Omental fat pad (tissue), 3 donors: ENCODE measurements at regions not wholly inside any gene's neighbourhood (a gene's known extent, or its start where the extent isn't known, plus 50 kb on each side); places are given as distances from the start of the nearest gene placed in this dataset.

Experiments used
- ATAC-seq: fragments of 150-250 bp; one replicate; pipeline ENCODE4 v1.9.1; 2016; ENCODE audit warnings: mild to moderate bottlenecking, moderate library complexity; ENCODE audit not compliant: low FRiP score
- DNase-seq: peaks from one replicate; pipeline ENCODE4 v3.0.0-alpha.2; 2019; ENCODE audit warnings: low spot score
- TF ChIP-seq, protein P1 (sequence below), 3 donors: fragments of 450-650 bp; IDR thresholded peaks; one replicate each; pipeline ENCODE4 v1.5.1; 2016 to 2017; ENCODE audit warnings: antibody characterized with exemption in 3 of 3, mild to moderate bottlenecking in 3 of 3, moderate library complexity in 2 of 3

DNA sequence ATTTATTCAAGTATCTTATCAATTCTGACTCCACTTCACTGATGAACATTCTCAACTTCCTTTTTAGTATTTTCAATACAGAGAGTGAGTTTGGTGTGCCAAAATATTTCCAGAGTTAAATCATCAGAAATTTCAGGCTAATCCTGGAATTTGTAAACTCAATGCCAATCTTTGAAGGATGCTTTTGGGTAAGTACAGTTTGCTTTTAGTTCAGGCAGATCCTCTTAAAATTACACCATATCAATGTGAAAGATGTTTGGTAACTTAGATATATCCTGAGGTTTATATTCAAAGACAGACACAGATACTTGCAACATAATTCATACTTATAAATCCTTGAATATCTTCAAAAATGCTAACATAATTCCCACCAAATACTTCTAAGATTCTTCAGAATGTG lies 76.0 kb upstream of the FAM47B start:
- TF ChIP-seq, protein P1, sequence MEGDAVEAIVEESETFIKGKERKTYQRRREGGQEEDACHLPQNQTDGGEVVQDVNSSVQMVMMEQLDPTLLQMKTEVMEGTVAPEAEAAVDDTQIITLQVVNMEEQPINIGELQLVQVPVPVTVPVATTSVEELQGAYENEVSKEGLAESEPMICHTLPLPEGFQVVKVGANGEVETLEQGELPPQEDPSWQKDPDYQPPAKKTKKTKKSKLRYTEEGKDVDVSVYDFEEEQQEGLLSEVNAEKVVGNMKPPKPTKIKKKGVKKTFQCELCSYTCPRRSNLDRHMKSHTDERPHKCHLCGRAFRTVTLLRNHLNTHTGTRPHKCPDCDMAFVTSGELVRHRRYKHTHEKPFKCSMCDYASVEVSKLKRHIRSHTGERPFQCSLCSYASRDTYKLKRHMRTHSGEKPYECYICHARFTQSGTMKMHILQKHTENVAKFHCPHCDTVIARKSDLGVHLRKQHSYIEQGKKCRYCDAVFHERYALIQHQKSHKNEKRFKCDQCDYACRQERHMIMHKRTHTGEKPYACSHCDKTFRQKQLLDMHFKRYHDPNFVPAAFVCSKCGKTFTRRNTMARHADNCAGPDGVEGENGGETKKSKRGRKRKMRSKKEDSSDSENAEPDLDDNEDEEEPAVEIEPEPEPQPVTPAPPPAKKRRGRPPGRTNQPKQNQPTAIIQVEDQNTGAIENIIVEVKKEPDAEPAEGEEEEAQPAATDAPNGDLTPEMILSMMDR (IDR thresholded peaks at IDR 0.05) = no peak
- peak; percentile 51 for ATAC-seq

DNA sequence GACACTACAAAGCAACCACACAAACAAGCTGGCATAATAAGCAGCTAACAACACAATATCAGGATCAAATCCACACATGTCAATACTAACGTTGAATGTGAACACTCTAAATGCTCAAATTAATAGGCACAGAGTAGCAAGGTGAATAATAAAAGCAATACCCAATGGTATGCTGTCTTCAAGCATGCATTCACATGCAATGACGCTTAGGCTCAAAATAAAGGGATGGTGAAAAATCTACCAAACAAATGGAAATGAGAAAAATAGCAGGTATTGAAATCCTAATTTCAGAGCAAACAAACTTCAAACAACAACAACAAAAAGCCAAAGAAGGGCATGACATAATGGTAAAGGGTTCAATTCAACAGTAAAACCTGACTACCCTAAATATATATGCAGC lies 74.0 kb upstream of the FAM47B start:
- DNase-seq (no peak), ATAC-seq (no peak)
- TF ChIP-seq, protein P1 (IDR thresholded peaks at IDR 0.05) = no peak

More for the DNA sequence above, 76.0 kb upstream of the FAM47B start:
- DNase-seq = no peak

DNA sequence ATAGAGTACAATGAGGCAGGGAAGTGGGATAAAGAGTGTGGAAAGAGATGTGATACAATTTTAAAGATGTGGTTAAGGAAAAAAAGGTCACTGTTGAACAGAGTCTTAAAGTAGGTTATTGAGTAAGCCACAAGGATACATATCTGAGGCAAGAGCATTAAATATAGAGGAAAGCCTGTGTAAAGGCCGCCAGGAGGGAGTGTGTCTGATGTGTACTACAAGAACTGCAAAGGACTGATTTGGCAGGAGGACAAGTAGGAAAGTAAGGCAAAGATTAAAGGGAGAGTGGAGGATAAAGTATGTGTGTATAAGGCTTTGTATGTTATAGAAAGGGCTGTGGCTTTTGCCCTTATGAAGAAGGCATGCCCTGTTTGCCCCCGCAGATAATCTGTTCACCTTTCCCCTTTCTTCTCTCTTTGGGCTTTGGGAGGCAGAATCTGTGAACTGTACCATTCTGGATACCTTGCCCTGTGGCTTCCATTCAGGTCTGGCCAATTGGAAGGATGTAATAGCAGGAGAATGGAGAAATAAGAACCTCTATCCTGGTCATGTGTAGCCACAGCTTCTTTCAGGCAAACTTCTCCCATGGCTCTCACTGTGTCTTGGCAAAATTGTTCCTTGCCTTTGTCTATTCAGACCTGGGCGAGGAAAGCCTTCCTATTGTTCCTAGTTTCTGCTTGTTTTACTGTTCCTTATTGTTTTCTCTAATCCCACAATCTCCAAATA lies 68.9 kb upstream of the FAM47B start:
- ATAC-seq (no peak), DNase-seq (no peak)
- TF ChIP-seq, protein P1 (IDR thresholded peaks at IDR 0.05) = no peak

DNA sequence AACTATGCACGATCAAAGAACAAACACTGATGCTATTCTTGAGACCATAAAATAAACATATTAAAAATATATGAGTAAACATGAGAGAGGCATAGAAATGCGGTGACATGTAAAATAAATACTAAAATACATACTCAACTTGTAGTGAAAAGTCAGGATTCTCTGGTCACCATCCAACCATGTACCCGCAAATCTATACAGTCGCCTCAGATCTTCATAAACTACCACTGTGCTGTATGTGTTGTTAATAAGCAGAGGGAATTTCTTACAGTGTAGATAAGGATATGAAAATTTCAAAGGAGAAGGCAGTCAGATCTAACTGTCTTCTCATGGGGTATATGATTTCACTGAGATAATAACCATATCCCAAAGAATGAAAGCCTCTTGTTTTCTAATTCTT lies 67.8 kb upstream of the FAM47B start:
- no peak for DNase-seq
- ATAC-seq = no peak
- TF ChIP-seq, protein P1 (IDR thresholded peaks at IDR 0.05) = no peak

DNA sequence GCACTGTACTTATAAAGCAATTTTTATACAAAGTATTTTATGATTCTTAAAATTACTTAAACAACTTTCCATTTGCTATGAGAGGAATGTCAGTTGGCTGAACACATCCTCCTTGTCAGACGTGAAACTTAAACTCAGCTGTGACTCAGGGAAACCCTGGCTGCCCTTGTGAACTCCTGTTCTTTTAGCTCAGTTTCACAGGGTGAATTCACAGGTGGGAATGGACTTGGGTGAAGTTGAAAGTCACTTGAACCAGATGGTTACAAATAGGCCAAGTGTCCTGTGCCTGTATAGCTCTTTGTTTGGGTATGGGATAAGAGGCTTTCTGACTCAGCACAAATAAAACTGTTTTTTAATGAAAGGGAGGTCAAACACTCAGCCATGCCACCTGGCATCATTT lies 67.4 kb upstream of the FAM47B start:
- TF ChIP-seq, protein P1 (IDR thresholded peaks at IDR 0.05) = no peak
- no peak for DNase-seq
- ATAC-seq = peak; percentile 64

DNA sequence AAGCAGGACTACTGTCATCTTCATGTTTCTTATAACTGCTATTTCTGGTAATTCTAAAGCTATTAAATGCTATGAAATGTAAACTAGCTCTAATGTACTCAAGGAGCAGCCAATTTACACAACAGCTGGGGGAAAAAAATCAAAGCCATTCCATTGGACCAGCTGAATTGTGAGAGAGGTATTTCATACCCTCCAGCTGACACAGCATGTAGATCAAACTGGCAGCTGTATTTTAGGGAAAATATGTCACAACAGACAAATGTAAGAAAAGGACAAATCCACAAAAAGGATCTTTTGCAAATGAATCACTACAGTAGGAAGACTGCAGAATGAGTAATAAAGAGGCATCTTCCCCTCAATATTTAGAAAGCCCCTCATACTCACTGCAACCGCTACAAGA lies 65.2 kb upstream of the FAM47B start:
- DNase-seq (no peak), ATAC-seq (no peak)
- TF ChIP-seq, protein P1 (IDR thresholded peaks at IDR 0.05) = no peak

DNA sequence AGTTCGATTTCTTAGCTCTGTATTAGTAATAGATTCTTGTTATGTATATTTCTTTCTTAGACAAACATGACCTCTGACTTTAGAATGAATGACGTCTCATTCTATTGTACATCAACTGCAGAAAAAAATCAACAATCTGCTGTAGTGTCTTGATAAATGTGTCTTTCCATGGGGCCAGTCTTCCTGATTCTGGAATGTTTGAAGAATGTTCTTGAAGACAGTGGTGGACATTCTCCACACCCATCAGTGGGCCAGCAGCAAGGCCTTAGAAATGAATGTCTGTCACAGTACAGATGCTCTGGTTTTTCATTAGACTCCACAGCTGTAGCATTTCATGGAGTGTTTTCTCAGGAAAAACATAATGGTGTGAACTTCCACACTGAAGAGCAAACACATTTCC lies 63.2 kb upstream of the FAM47B start:
- ATAC-seq (no peak), DNase-seq (no peak)
- TF ChIP-seq, protein P1 (IDR thresholded peaks at IDR 0.05) = no peak
